ENCODE measurements at regions not wholly inside any gene's neighbourhood (a gene's known extent, or its start where the extent isn't known, plus 50 kb on each side); places are given as distances from the start of the nearest gene placed in this dataset.

DNA sequence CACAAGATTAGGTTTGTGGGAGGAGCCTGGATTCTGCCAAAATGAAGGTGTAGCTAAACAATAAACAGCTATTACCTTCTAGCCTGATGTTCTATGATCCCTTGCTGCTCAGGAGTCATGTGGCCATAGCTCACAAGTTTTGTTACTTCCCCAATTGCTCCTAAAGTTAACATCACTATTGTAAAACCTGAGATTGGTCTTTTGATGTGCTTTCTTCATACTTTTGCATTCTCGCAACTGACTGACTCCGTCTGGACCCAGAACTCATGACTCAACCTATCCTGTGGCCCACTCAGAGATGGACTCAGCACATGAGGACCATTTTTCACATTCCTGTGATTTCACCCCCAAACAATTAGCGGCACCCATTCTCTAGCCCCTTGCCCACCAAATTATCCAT lies 69.1 kb downstream of the PTGS2 start:
- TF ChIP-seq PRDM10 (tag by site-specific recombination; IDR thresholded peaks at IDR 0.05) (no peak), HIC1 (tag by site-specific recombination; IDR thresholded peaks at IDR 0.05) (no peak), ZNF335 (tag by site-specific recombination; conservative IDR thresholded peaks at IDR 0.05) (no peak)
- TF ChIP-seq, protein P1, sequence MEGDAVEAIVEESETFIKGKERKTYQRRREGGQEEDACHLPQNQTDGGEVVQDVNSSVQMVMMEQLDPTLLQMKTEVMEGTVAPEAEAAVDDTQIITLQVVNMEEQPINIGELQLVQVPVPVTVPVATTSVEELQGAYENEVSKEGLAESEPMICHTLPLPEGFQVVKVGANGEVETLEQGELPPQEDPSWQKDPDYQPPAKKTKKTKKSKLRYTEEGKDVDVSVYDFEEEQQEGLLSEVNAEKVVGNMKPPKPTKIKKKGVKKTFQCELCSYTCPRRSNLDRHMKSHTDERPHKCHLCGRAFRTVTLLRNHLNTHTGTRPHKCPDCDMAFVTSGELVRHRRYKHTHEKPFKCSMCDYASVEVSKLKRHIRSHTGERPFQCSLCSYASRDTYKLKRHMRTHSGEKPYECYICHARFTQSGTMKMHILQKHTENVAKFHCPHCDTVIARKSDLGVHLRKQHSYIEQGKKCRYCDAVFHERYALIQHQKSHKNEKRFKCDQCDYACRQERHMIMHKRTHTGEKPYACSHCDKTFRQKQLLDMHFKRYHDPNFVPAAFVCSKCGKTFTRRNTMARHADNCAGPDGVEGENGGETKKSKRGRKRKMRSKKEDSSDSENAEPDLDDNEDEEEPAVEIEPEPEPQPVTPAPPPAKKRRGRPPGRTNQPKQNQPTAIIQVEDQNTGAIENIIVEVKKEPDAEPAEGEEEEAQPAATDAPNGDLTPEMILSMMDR (tag by site-specific recombination; IDR thresholded peaks at IDR 0.05) = no peak
- TF ChIP-seq, protein P2, sequence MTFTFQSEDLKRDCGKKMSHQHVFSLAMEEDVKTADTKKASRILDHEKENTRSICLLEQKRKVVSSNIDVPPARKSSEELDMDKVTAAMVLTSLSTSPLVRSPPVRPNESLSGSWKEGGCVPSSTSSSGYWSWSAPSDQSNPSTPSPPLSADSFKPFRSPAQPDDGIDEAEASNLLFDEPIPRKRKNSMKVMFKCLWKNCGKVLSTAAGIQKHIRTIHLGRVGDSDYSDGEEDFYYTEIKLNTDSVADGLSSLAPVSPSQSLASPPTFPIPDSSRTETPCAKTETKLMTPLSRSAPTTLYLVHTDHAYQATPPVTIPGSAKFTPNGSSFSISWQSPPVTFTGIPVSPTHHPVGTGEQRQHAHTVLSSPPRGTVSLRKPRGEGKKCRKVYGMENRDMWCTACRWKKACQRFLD (tag by site-specific recombination; IDR thresholded peaks at IDR 0.05) = no peak

Measured in HEK293 (cell line).